Coronary artery (tissue), 2 donors: ENCODE measurements at regions not wholly inside any gene's neighbourhood (a gene's known extent, or its start where the extent isn't known, plus 50 kb on each side); places are given as distances from the start of the nearest gene placed in this dataset.

Experiments used
- DNase-seq: peaks from one replicate; pipeline ENCODE4 v3.0.0-alpha.2; 2017; ENCODE audit warnings: low spot score
- H3K27ac ChIP-seq, 2 donors: fragments of 200-600 bp; sonication (generic); one replicate each; pipeline ENCODE4 v1.5.1; 2016 to 2019
- H3K4me3 ChIP-seq: fragments of 200-600 bp; sonication (generic); 2 replicates; pipeline ENCODE4 v1.5.1; 2016; ENCODE audit warnings: mild to moderate bottlenecking, moderate library complexity
- TF ChIP-seq, protein P1 (sequence below): fragments of 200-600 bp; sonication (generic); IDR thresholded peaks from one replicate; pipeline ENCODE4 v1.5.1; 2019; ENCODE audit warnings: antibody characterized with exemption

DNA sequence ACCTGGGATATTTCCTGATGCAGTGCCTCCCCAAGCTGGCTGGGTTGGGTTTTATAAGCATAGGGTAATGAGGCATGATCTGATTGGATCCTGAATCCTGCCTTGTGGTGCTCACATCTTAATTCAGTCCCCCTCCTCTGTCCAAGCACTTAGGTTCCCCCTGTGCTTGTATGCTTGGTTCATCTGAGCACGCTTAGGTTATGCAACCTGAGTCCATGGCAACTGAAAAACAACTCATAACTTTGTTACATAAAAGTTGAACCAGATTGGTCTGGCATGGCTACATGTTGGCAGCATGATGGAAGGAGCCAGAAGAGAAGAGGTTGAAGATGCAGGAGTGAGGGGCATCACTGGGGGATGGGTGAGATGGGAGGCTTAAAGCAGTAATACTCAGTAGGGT lies 57.3 kb upstream of the OSBPL3 start:
- TF ChIP-seq, protein P1, sequence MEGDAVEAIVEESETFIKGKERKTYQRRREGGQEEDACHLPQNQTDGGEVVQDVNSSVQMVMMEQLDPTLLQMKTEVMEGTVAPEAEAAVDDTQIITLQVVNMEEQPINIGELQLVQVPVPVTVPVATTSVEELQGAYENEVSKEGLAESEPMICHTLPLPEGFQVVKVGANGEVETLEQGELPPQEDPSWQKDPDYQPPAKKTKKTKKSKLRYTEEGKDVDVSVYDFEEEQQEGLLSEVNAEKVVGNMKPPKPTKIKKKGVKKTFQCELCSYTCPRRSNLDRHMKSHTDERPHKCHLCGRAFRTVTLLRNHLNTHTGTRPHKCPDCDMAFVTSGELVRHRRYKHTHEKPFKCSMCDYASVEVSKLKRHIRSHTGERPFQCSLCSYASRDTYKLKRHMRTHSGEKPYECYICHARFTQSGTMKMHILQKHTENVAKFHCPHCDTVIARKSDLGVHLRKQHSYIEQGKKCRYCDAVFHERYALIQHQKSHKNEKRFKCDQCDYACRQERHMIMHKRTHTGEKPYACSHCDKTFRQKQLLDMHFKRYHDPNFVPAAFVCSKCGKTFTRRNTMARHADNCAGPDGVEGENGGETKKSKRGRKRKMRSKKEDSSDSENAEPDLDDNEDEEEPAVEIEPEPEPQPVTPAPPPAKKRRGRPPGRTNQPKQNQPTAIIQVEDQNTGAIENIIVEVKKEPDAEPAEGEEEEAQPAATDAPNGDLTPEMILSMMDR, result no peak
- Histone ChIP-seq H3K4me3 (no peak overlapping the region), H3K27ac (no peak overlapping the region)
- no peak for DNase-seq

DNA sequence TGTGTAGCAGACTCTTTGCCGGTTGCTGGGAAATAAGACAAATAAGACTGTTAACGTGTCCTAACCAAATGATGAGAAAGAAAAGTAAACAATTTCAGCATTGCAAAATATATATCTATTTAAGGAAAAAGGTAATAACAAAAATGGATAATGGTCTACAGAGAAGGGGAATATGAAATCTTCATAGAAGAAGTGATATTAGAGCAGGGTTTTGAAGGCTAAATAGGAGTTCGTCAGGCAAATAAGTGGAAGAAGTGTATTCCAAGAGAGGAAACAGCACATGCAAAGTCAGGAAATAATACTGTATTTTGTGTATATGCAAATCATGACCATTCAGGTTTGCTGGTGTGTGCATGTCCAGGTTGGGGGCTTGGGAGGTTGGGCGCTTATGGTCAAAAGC lies 55.3 kb upstream of the OSBPL3 start:
- no peak overlapping the region for H3K4me3 ChIP-seq

DNA sequence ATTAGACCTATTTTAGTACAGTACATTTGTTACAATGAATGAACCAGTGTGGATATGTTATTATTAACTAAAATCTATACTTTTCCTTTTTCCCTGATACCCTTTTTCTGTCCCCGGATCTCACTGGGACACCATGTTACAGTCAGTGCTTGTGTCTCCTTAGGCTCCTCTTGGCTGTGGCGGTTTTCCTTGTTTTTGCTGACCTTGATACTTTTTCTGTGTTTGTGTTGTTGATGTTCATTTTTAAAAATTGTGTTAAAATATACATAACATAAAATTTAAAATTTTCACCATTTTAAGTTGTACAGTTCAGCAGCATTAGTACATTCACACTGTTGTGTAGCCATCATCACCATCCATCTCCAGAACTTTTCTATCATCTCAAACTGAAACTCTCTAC lies 54.2 kb upstream of the OSBPL3 start:
- H3K27ac ChIP-seq, result no peak overlapping the region
- DNase-seq, result no peak
- TF ChIP-seq, protein P1, result no peak
- H3K4me3 ChIP-seq, result no peak overlapping the region

More for the DNA sequence above, 55.3 kb upstream of the OSBPL3 start:
- no peak for DNase-seq
- TF ChIP-seq, protein P1, result no peak
- no peak overlapping the region for H3K27ac ChIP-seq

DNA sequence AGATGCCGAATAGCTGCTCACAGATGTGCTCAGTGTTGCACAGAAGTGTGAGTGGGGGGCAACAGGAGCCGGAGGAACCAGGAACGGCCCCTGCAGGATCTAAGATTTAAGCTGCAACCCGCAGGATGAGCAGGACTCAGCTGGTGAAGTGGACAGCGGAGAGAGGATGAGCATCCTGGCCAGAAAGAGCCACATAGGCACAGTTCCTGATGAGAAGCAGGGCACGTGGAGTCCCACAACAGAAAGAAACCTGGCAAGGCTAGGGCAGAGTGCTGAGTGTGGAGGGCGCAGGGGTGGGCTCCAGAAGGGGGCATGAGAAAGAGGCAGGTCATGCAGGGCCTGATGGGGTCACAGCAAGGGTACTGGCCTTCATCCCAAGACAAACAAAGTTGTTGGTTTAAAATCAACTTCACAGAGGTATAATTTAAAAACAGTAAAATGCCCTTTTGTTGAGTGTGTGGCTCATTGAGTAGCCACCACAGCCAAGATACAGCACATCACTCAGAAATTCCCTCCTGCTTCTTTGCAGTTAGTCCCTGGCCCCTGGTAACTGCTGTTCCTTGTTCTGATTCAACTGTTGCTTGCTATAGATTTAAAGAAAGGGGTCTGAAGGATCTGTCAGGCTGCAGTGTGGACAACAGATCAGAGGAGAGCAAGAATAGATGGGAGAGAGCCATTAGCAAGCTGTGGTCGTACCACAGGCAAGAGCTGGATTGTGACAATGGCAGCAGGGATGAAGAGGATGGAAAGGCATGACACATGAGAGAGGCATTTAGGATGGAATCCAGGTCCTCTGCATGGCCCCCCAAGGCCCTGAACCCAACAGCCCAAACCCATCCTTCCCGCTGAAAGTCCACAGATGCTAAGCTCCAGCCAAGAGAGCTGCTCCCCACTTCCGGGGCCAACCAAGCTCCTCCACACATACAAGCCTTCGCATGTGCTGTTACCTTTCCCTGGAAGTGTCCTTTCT lies 53.1 kb upstream of the OSBPL3 start:
- Histone ChIP-seq H3K4me3 (no peak overlapping the region), H3K27ac (no peak overlapping the region)
- TF ChIP-seq, protein P1, result no peak
- no peak for DNase-seq

DNA sequence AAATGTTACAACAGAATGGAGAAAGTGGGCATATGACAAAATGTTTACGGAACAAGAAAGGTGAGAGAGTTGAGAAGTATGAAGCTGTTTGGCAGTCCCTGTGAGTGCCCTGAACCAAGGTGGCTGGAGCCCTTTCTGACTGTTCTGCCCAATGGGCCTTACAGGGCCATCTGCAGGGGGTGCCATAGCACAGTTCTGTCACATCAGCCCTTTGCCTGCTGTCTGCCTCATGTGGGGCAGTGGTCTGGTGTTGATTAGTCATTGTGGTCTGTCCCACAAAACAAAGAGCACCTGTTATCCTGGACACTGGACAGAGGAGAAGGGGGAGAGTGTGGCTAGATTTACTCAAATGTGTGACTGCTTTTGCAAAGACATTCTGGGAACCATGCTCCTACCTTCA lies 51.5 kb upstream of the OSBPL3 start:
- Histone ChIP-seq H3K4me3 (no peak overlapping the region), H3K27ac (no peak overlapping the region)
- TF ChIP-seq, protein P1, result no peak
- DNase-seq, result no peak

DNA sequence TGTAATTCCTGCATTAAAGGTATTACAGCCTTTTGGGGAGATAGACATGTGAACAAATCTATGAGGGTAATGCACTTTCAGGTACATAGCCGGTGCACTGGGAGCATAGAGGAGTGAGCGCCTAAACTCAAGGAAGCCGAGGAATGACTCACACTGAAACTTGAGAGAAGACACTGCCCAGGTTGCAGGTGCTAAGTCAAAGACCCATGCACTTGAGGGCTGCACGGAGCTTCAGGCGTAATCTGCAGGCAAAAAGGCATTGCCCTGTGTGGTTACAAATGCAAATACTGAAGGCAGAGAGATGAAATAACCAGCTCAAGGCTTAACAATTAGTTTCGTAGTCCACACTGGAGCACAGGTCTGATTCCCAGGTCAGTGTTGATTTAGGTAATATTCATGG lies 51.0 kb upstream of the OSBPL3 start:
- no peak for DNase-seq
- TF ChIP-seq, protein P1, result no peak
- Histone ChIP-seq H3K4me3 (no peak overlapping the region), H3K27ac (no peak overlapping the region)
